ENCODE measurements at regions not wholly inside any gene's neighbourhood (a gene's known extent, or its start where the extent isn't known, plus 50 kb on each side); places are given as distances from the start of the nearest gene placed in this dataset.

DNA sequence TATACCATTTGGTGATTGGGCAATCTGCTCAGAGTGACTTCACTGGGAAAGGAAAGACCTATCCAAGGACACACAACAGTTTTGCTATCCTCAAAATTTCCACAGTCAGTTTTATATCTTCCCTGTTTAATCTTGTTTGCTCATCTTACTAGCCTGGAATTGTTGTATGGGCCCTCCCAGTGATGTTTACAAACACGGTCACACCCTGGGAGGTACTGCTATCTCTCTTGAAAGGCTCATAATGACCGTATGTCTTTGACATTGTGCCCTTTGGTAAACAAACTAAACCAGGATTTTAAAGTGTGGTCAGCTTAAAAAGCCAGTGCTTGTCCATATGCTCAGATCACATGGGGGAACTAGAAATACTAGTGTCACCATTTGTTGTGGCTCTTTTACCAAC lies 277.0 kb downstream of the CDH2 start:
- DNase-seq (ENCODE audit: low spot score) = peak; percentile 28

GRCh38 chr18:27894746-27895145 lies 282.2 kb downstream of the CDH2 start:
- DNase-seq (ENCODE audit: low spot score) = no peak

GRCh38 chr18:27887711-27888495 lies 289.0 kb downstream of the CDH2 start:
- no peak for DNase-seq (ENCODE audit: low spot score)

DNA sequence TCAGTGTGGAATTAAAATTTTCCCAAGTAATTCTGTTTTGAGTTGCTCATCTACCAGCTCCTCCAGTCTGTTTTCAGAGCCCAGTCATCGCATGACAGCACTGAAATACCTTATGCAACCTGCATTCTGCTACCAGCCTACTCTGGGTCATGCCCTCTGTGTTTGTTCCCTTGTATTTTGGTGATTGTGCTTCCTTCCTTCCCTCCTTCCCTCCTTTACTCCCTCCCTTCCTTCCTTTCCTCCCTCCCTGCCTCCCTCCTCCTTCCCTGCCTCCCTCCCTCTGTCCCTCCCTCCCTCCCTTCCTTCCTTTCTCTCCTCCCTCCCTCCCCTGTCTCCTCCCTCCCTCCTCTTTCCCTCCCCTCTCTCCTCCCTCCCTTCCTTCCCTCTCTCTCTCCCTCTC lies 289.6 kb downstream of the CDH2 start:
- no peak for DNase-seq (ENCODE audit: low spot score)

DNA sequence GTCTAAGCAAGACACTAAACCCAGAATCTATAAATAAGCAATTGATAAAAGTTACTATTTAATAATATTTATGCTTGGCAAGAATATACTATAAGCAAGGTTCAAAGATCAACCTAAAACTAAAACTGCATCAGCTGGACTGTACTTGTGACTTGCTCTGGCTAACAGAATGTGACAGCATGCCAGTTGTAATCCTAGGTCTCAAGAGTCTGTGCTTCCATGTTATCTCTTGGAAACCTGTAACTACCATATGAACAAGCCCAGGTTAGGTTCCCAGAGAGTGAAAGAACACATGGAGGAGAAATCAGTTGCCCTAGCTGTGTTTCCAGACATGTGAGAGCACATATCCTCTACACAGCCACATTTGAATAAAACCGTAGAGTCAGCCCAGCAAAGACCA lies 297.4 kb downstream of the CDH2 start:
- no peak for DNase-seq (ENCODE audit: low spot score)

GRCh38 chr18:27871726-27872125 lies 305.2 kb downstream of the CDH2 start:
- no peak for DNase-seq (ENCODE audit: low spot score)

DNA sequence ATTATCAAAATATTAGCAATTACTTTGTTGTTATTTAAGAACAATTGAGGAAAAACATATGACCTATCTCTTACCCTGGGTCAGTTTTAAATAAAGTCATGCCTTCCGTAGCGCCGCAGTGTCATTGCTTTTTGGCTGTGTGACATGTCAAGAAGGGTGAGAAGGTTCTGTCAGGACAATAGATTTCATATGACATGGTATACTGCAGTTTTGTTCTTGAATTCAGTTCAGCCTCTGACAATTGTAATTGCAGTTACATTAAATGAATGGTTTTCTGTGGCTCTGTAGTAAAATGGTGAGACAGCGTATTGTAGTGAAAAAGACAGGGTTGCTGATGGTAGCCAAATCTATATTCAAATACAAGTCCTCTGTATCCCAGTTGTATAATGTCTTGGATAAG lies 307.2 kb downstream of the CDH2 start:
- no peak for DNase-seq (ENCODE audit: low spot score)

DNA sequence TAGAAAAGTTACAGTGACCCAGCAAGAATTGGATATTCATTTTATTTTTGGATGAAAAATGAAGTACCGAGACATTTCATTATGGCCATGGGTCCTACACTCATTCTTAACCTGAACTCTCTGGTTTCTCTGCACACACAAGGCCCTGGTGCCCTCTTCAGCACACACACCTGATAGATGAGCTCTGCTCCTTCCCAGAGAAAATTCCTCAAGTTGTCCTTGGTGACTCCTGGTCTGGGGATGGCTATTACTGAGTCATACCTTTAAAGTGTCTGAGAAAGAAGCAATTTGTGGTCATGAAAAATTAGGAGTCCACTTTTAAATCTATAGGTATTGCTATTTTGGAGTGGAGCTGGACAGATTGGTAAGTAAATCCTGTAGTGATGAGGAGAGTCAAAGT lies 311.5 kb downstream of the CDH2 start:
- DNase-seq (ENCODE audit: low spot score) = no peak

- DNase-seq (ENCODE audit: low spot score) = no peak
Measured at GRCh38 chr18:27863780-27864430, 313.0 kb downstream of the CDH2 start.

- no peak for DNase-seq (ENCODE audit: low spot score)
Measured at GRCh38 chr18:27862041-27862682, 314.8 kb downstream of the CDH2 start.

GRCh38 chr18:27861539-27861938 lies 315.4 kb downstream of the CDH2 start:
- no peak for DNase-seq (ENCODE audit: low spot score)

DNA sequence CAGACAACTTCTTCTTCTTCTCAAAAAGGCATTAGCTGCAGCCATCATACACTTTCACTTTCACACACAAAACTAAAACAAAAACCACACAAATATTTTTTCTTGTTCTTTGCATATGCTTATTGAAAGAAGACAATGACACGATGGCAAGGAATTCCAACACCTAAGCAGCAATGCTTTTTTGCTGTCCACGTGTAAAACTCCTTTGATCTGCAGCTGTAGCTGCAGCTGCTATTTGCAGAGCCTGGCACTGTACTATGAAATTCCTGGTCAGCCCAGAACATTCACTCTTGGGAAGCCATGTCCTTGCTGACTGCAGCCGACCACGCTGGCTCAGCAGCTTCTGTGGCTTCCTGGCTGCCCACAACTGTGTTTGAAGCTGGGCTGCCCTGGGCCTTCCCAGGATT lies 316.2 kb downstream of the CDH2 start:
- DNase-seq (ENCODE audit: low spot score) = peak; percentile 62

GRCh38 chr18:27860011-27860410 lies 316.9 kb downstream of the CDH2 start:
- no peak for DNase-seq (ENCODE audit: low spot score)

- DNase-seq (ENCODE audit: low spot score) = no peak
Measured at GRCh38 chr18:27856820-27857219, 320.1 kb downstream of the CDH2 start.

GRCh38 chr18:27855486-27855885 lies 321.4 kb downstream of the CDH2 start:
- no peak for DNase-seq (ENCODE audit: low spot score)

GRCh38 chr18:27854631-27855030 lies 322.3 kb downstream of the CDH2 start:
- DNase-seq (ENCODE audit: low spot score) = no peak

GRCh38 chr18:27848336-27848735 lies 328.6 kb downstream of the CDH2 start:
- DNase-seq (ENCODE audit: low spot score) = no peak

- no peak for DNase-seq (ENCODE audit: low spot score)
Measured at GRCh38 chr18:27847412-27847811, 329.5 kb downstream of the CDH2 start.

- DNase-seq (ENCODE audit: low spot score) = no peak
Measured at GRCh38 chr18:27845897-27846296, 331.0 kb downstream of the CDH2 start.

GRCh38 chr18:27843783-27844777 lies 332.9 kb downstream of the CDH2 start:
- DNase-seq (ENCODE audit: low spot score) = peak; percentile 36

DNA sequence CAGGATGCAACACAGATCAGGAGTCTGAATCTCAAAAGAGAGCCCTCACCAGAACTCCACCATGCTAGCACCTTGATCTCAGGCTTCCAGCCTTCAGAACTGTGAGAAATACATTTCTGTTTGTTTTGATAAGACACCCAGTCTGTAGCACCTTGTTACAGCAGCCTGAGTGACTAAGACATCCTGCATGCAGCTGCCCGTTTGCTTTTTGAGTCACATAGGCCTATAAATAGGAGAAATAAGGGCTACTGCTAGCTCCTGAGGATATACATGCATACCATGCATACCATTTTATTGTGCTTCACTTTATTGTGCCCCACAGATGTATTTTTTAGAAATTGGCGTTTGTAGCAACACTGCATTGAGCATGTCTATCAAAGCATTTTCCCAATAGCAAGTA lies 337.8 kb downstream of the CDH2 start:
- DNase-seq (ENCODE audit: low spot score) = no peak

DNA sequence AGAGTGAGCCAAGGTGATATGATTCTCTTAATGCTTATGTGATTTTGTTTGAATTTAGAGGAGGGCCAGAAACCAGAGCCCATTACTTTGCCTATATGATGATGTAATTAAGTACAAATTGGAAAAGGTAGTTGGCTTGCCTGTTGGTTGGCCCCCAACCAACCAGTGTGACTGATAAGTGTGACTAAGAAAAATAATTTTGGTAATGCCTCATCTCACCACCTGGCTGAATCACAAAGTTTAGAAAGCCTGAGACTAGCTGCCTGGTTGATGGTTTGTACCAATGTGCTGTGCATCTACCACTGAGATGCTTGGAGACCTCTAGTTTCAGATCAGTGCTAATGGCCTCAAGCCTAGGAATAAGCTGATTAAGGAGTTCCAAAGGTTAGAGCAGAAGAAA lies 338.7 kb downstream of the CDH2 start:
- no peak for DNase-seq (ENCODE audit: low spot score)

Measured in SW480 (cell line).